Stimulated activated CD8-positive, alpha-beta memory T cell treated with anti-CD3 and anti-CD28 coated beads, Interleukin-15, amount 100 ng/mL, for 24 hours (primary cell): ENCODE measurements at regions not wholly inside any gene's neighbourhood (a gene's known extent, or its start where the extent isn't known, plus 50 kb on each side); places are given as distances from the start of the nearest gene placed in this dataset.

Experiments used
- DNase-seq: peaks from one replicate; pipeline ENCODE4 v3.0.0-alpha.2; 2020; ENCODE audit warnings: low read depth

DNA sequence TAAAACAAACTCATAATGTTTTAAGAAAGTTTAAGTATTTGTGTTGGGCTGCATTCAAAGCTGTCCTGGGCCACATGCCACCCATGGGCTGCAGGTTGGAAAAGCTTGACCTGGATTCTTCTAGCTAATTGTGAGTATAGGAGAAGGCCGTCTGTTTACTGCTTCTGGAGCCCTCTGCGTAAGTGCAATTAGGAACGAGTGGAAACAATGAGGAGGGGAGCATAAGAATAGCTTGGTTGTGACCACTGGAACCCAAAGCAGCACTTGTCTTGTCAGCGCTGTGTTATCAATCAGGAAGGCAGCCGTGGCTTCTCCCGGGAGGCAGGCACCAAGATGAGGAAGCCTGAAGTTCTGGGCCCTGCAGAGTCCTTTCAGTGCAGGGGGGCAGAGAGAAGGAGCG lies 110.4 kb upstream of the MBNL2 start:
- no peak for DNase-seq

- DNase-seq: no peak
These were observed 109.5 kb upstream of the MBNL2 start for GRCh38 chr13:97112446-97113152.

- DNase-seq: no peak
These were observed 108.7 kb upstream of the MBNL2 start for GRCh38 chr13:97113231-97114001.

- no peak for DNase-seq
These were observed 107.5 kb upstream of the MBNL2 start for GRCh38 chr13:97114651-97115050.

DNA sequence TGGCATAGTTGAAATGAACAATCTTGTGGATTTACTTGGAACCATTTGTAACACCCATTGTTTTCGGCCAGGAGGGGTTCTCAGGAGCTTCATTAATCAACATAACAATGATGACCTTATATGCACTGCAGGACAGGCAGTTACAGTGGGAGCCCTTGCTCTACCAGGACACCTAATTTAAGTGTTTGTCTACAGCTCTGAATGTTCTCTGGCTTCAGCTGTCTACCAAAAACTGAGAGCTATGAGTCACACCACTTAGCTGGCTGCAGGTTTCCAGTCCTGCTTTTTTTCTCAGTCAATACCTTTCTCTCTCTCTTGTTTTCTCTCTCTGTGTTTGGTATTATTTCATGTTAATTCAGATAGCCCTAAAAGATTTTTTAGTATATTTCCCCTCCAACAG lies 105.4 kb upstream of the MBNL2 start:
- DNase-seq: no peak

GRCh38 chr13:97117388-97117910 lies 104.7 kb upstream of the MBNL2 start:
- DNase-seq: no peak

GRCh38 chr13:97119943-97120342 lies 102.2 kb upstream of the MBNL2 start:
- DNase-seq: no peak

DNA sequence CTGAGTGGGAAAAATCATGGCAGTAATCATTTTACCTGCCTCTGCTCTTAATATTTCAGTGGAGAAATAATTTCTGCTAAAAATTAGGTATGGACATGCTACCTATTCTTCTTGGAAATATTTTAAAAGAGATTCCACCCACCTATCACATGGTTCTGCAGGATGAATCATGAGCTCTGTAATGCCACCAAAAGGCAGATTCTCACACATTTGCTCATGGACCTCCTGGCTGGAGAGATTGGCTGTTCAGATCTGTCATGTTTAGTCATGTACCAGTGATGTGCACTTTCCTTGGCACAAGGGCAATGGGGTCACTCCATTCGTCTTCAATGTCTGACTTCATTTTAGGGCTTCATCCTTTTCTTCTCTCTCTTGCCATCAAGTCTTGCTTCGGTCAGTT lies 101.8 kb upstream of the MBNL2 start:
- no peak for DNase-seq

- DNase-seq: no peak
These were observed 101.2 kb upstream of the MBNL2 start for GRCh38 chr13:97120976-97121375.

GRCh38 chr13:97121894-97122293 lies 100.2 kb upstream of the MBNL2 start:
- DNase-seq: no peak

DNA sequence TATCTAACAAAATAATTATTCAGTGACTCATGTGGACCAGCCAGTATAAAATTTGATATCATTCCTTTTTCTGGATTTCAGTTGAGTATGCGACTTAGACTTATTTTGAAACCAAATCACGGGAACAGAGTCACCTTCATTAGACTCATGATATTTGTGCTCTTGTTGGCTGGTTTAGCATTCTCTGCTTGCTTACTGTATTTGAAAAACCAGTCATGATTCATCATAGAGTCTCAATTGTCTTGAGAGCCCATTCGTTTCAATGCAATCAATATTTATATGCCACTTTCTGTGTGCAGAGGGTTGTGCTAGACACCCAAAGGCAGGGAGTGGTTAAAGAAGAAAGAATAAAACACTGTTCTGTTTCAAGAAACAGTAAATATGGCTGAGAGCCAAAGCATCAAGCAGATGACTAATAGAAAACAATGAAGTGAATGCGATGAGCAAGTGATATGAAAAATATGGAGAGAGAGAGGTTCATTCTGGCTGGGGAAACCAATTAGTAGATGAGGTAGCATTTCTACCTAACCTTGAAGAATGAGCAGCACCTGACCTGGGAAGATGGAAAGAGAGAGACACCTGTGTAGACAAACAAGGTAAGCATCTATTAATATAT lies 99.6 kb upstream of the MBNL2 start:
- DNase-seq: no peak

- no peak for DNase-seq
These were observed 97.9 kb upstream of the MBNL2 start for GRCh38 chr13:97124206-97124605.

DNA sequence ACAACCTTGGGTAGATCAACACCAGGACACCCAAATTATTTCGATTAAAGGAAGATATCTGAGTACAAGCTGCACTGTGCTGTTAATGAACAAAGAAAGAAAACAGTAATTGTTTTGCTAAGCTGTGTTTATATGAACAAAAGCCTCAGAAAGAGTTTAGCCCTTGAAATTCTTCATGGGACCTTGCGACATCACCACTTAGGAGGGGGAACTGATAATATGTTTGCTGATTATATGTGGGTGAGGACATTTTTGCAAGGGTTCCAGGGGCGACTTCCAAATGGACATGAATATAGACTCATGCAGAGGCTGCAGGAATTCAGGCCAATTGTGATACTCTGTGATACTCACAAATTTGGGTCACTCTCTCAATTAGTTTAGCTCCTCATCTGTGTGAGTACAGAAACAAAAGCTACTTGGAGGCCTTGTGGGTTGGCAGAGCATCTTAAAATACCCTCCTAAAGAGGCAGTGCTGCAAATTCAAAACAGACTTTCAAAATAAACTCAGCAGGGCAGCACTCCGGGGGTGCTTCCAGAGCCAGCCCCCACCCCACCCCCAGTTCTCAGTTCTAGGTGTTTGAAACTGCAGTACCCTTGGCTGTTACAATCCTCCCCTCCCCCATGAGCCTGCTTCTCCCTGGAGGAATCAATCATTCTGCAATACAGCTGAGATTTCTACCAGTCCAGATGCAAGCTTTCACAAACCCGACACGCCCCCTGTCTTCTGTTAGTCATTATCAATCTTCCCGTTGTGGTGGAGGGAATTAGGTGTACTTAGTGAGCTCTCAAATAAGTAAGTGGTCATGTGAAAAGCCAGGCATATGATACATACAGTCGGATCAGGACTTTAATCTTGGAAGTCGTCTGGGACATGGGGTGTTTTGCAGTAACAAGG lies 97.0 kb upstream of the MBNL2 start:
- DNase-seq: no peak

- no peak for DNase-seq
These were observed 96.1 kb upstream of the MBNL2 start for GRCh38 chr13:97125810-97126738.

GRCh38 chr13:97127842-97128241 lies 94.3 kb upstream of the MBNL2 start:
- DNase-seq: no peak

DNA sequence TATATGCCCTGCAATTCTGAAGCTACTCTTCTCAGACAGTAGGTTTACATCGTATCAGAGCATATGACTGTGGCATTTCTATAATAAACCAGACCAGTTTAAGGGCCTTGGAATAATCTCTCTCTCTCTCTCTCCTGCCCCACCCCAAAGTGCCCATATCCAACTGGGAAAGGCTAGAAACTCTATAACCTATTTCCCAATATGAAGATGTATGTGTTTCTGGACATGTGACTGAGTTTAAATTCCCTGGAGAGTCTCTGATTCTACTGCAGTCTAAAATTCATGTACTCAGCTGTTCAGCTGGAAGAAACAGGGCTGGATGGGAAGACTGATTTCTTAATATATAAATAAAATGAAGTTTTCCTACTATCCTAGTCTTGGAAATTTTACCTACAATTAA lies 91.9 kb upstream of the MBNL2 start:
- DNase-seq: no peak

- DNase-seq: no peak
These were observed 90.7 kb upstream of the MBNL2 start for GRCh38 chr13:97131447-97131846.

GRCh38 chr13:97133554-97133953 lies 88.6 kb upstream of the MBNL2 start:
- no peak for DNase-seq

- DNase-seq: no peak
These were observed 88.2 kb upstream of the MBNL2 start for GRCh38 chr13:97133955-97134354.

GRCh38 chr13:97134364-97135095 lies 87.6 kb upstream of the MBNL2 start:
- DNase-seq: no peak
